Esophagus squamous epithelium (tissue), 5 donors: ENCODE measurements at regions not wholly inside any gene's neighbourhood (a gene's known extent, or its start where the extent isn't known, plus 50 kb on each side); places are given as distances from the start of the nearest gene placed in this dataset.

ENCODE experiments used
- DNase-seq: peaks from one replicate; lab custom pipeline; 2025; lab: John Stamatoyannopoulos, UW
- H3K27ac ChIP-seq, 4 donors: fragments of 200-600 bp; sonication (generic); one replicate each; pipeline ENCODE4 v1.5.1; 2016 to 2019; ENCODE audit warnings: mild to moderate bottlenecking in 1 of 4
- H3K27me3 ChIP-seq, 4 donors: fragments of 200-600 bp; sonication (generic); 1 replicate in 3 of 4; 2 replicates in 1 of 4; pipeline versions ENCODE4 v1.5.1 to v1.6.0; 2017 to 2021; ENCODE audit warnings: antibody characterized with exemption in 1 of 4
- H3K36me3 ChIP-seq, 3 donors: fragments of 200-600 bp; sonication (generic); one replicate each; pipeline ENCODE4 v1.5.1; 2016 to 2019
- H3K4me1 ChIP-seq, 3 donors: fragments of 200-600 bp; sonication (generic); one replicate each; pipeline ENCODE4 v1.5.1; 2017 to 2019
- H3K4me3 ChIP-seq, 4 donors: fragments of 200-600 bp; sonication (generic); 1 replicate in 3 of 4; 2 replicates in 1 of 4; pipeline ENCODE4 v1.5.1; 2016 to 2019; ENCODE audit warnings: mild to moderate bottlenecking in 2 of 4, moderate library complexity in 1 of 4
- H3K9me3 ChIP-seq, 3 donors: fragments of 200-600 bp; sonication (generic); one replicate each; pipeline ENCODE4 v1.5.1; 2016 to 2019
- CTCF ChIP-seq, 6 experiments: fragments of 450-650 bp in 4 of 6; fragments of 200-600 bp in 2 of 6; sonication (generic) in 2 of 6; IDR thresholded peaks; one replicate each; pipeline ENCODE4 v1.5.1; 2016 to 2019; ENCODE audit warnings: antibody characterized with exemption in 6 of 6, mild to moderate bottlenecking in 4 of 6, moderate library complexity in 4 of 6
- POLR2A ChIP-seq, 4 donors: fragments of 450-650 bp; IDR thresholded peaks; one replicate each; pipeline ENCODE4 v1.6.1; 2017; ENCODE audit warnings: antibody characterized with exemption in 4 of 4, mild to moderate bottlenecking in 4 of 4, moderate library complexity in 3 of 4
- WGBS, 2 donors: methylation state at CpG; one replicate each; pipeline ENCODE4 v1.1.5; 2018; 5-methylcytosine and 5-hydroxymethylcytosine counted together
- intact Hi-C: fragments of 100-400 bp; cut with DNase I; formaldehyde crosslinking; loops from one replicate; pipeline ENCODE4 v1.15.0; 2022
- donor health status: DM: yes; HTN: yes; CAD: no.

- 25 to 32% methylated on average over 1 of the region's 1 CpG for WGBS, 2 donors
- no peaks in the 10 kb centered on the region for H3K4me1 ChIP-seq
- no peak overlapping the region for H3K27ac ChIP-seq
- H3K27me3 ChIP-seq = no peaks in the 10 kb centered on the region
- H3K9me3 ChIP-seq = no peaks in the 10 kb centered on the region
- no peak overlapping the region for H3K4me3 ChIP-seq
- no peaks in the 10 kb centered on the region for H3K36me3 ChIP-seq
- no peak for DNase-seq
- intact Hi-C loops = no loop called here
- TF ChIP-seq POLR2A (IDR thresholded peaks at IDR 0.05) = no peak
- no peak for TF ChIP-seq CTCF (IDR thresholded peaks at IDR 0.05)
Measured at GRCh38 chr11:38182126-38182866, 1584.3 kb upstream of the RAG2 start.

- H3K4me1 ChIP-seq = no peaks in the 10 kb centered on the region
- no peaks in the 10 kb centered on the region for H3K9me3 ChIP-seq
- no peaks in the 10 kb centered on the region for H3K27me3 ChIP-seq
- no peak for TF ChIP-seq CTCF (IDR thresholded peaks at IDR 0.05)
- TF ChIP-seq POLR2A (IDR thresholded peaks at IDR 0.05) = no peak
- no peak overlapping the region for H3K27ac ChIP-seq
- H3K4me3 ChIP-seq = no peak overlapping the region
- no peak for DNase-seq
- WGBS, 2 donors = 71 to 81% methylated on average over 9 to 11 of the region's 12 CpGs
- intact Hi-C loops = no loop called here
- H3K36me3 ChIP-seq = no peaks in the 10 kb centered on the region
Measured at GRCh38 chr11:38176686-38177322, 1578.8 kb upstream of the RAG2 start.

GRCh38 chr11:38173676-38174075, 1575.6 kb upstream of the RAG2 start:
- intact Hi-C loops = no loop called here
- H3K27me3 ChIP-seq = no peaks in the 10 kb centered on the region
- TF ChIP-seq POLR2A (IDR thresholded peaks at IDR 0.05) = no peak
- no peak for TF ChIP-seq CTCF (IDR thresholded peaks at IDR 0.05)
- no peaks in the 10 kb centered on the region for H3K36me3 ChIP-seq
- H3K4me1 ChIP-seq = no peaks in the 10 kb centered on the region
- H3K27ac ChIP-seq = no peak overlapping the region
- H3K9me3 ChIP-seq = no peaks in the 10 kb centered on the region
- no peak for DNase-seq
- H3K4me3 ChIP-seq = no peak overlapping the region
- WGBS, 2 donors = 66 to 70% methylated on average over 8 of the region's 8 CpGs

GRCh38 chr11:38169286-38169685, 1571.2 kb upstream of the RAG2 start:
- TF ChIP-seq CTCF (IDR thresholded peaks at IDR 0.05) (no peak), POLR2A (IDR thresholded peaks at IDR 0.05) (no peak)
- no peaks in the 10 kb centered on the region for H3K4me1 ChIP-seq
- no peak overlapping the region for H3K4me3 ChIP-seq
- intact Hi-C loops = no loop called here
- H3K27me3 ChIP-seq = no peaks in the 10 kb centered on the region
- no peak overlapping the region for H3K27ac ChIP-seq
- DNase-seq = no peak
- WGBS, 2 donors = 10 to 19% methylated on average over 1 of the region's 1 CpG
- H3K36me3 ChIP-seq = no peaks in the 10 kb centered on the region
- H3K9me3 ChIP-seq = no peaks in the 10 kb centered on the region

- no peaks in the 10 kb centered on the region for H3K36me3 ChIP-seq
- no peak for TF ChIP-seq POLR2A (IDR thresholded peaks at IDR 0.05)
- no peak for TF ChIP-seq CTCF (IDR thresholded peaks at IDR 0.05)
- no peak overlapping the region for H3K27ac ChIP-seq
- intact Hi-C loops = no loop called here
- H3K27me3 ChIP-seq = no peaks in the 10 kb centered on the region
- H3K4me3 ChIP-seq = no peak overlapping the region
- no peaks in the 10 kb centered on the region for H3K4me1 ChIP-seq
- no peak for DNase-seq
- H3K9me3 ChIP-seq = no peaks in the 10 kb centered on the region
Measured at GRCh38 chr11:38163526-38163925, 1565.5 kb upstream of the RAG2 start.
